ENCODE measurements at regions not wholly inside any gene's neighbourhood (a gene's known extent, or its start where the extent isn't known, plus 50 kb on each side); places are given as distances from the start of the nearest gene placed in this dataset.

DNA sequence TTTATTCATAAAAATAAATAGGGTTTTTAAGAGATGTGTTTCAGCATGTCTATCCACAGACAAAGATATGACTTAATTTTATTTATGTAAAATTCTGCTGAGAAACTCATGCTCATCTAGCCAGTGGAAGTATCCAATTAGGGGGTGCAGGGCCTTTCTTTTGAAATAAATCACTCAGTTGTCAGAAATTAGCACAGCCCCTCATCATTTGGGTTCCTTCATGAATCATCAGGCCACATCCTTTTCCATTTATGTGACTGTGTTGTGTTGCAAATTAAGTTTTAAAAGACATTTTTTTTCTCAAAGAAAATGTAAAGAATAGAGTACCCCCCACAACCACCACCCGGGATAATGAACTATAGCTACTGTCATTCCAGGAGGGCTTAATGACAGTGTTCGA is 185.8 kb downstream of the NRP2 start:
- TF ChIP-seq POLR2A (IDR thresholded peaks at IDR 0.05; ENCODE audit: low read length): no peak
- no peak for TF ChIP-seq GATA1 (IDR thresholded peaks at IDR 0.05; ENCODE audit: low read depth, low read length)

Measured in erythroblast (primary cell).